ENCODE measurements at regions not wholly inside any gene's neighbourhood (a gene's known extent, or its start where the extent isn't known, plus 50 kb on each side); places are given as distances from the start of the nearest gene placed in this dataset.

DNA sequence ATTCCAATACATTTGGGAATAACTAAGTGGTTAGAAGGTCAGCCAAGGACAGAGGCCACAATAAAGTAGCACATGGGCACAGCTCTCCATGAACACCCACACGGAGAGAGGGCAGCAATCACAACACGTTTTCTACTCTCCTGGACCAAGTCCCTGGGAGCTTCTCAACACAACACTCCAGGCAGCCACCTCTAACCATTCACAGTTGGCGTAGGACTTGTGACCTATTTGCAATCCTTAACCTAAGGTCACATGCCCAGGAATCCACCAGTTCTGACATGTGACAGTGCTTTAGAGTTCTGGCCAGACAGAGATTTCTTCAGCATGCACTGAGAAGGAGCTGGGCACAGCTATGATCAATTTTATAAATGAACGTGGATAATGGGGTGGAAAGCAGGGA lies 280.8 kb downstream of the SHQ1 start:
- TF ChIP-seq CTCF (IDR thresholded peaks at IDR 0.05) (no peak), POLR2A (IDR thresholded peaks at IDR 0.05) (no peak)

Measured in testis (tissue), 2 donors.